LNCAP (cell line): ENCODE measurements at regions not wholly inside any gene's neighbourhood (a gene's known extent, or its start where the extent isn't known, plus 50 kb on each side); places are given as distances from the start of the nearest gene placed in this dataset.

Experiments
- TF ChIP-seq, protein P1 (sequence below): fragments of 450-650 bp; IDR thresholded peaks from 2 replicates; pipeline ENCODE4 v1.5.1; 2017; ENCODE audit warnings: mild to moderate bottlenecking

- TF ChIP-seq, protein P1, sequence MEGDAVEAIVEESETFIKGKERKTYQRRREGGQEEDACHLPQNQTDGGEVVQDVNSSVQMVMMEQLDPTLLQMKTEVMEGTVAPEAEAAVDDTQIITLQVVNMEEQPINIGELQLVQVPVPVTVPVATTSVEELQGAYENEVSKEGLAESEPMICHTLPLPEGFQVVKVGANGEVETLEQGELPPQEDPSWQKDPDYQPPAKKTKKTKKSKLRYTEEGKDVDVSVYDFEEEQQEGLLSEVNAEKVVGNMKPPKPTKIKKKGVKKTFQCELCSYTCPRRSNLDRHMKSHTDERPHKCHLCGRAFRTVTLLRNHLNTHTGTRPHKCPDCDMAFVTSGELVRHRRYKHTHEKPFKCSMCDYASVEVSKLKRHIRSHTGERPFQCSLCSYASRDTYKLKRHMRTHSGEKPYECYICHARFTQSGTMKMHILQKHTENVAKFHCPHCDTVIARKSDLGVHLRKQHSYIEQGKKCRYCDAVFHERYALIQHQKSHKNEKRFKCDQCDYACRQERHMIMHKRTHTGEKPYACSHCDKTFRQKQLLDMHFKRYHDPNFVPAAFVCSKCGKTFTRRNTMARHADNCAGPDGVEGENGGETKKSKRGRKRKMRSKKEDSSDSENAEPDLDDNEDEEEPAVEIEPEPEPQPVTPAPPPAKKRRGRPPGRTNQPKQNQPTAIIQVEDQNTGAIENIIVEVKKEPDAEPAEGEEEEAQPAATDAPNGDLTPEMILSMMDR = no peak
Measured at GRCh38 chr12:24255920-24256665, 306.6 kb upstream of the SOX5 start.

DNA sequence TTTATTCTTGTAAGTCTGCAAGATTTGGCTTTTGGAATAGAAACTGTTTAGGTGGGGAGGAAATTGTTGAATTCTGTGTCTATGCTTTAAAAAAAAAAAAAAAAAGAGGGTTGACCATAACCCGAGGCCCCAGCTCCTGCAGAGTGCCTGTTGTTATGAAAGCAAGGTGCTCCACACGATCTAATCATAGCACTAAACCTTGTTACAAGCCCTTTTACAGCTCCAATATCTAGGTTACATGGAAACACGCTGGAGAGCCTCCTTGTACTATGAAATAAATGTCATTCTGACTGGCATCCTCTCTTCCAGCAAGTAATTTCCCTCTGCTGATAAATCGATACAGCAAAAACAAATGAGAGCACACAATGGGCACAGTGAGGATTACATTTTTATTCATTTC lies 303.1 kb upstream of the SOX5 start:
- TF ChIP-seq, protein P1 = no peak

DNA sequence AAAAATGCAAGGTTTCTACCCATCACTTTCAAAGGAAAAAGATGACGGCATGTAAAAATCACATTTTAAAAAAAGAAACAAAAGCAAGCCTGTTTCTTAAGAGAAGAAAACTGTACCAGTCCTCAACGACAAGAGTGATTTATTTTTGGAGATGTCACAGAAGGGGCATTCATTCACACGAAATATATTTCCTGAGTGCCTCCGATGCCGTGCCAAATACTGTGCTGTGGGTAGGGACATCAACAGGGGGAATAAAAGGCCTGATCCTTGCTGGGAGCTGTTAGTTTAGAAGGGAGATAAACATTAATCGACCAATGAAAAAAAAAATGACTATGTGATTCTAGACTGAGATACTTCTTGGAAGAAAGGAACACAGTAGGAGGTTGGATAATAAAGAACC lies 297.5 kb upstream of the SOX5 start:
- TF ChIP-seq, protein P1 = no peak

GRCh38 chr12:24246376-24246775 lies 296.9 kb upstream of the SOX5 start:
- TF ChIP-seq, protein P1 = no peak

- TF ChIP-seq, protein P1 = no peak
Measured at GRCh38 chr12:24244801-24245200, 295.3 kb upstream of the SOX5 start.

DNA sequence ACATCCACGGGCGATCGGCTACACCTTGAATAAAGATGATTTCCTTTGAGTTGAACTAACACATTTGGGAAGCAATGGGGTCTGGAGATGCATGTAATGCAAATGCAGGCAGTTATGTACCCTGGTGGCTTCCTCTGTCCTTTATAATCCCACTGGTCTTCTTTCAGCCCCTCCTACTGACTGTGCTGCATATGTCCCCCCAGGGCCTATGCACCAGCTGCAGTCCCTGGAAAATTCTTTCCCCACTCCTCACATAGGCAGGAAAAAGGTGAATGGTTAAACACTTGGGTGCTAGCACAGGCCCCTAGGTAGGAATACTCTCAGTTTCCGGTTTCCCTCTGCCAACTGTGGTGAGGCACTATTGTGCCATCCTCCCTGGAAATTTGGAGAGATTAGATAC lies 294.8 kb upstream of the SOX5 start:
- TF ChIP-seq, protein P1 = no peak

- TF ChIP-seq, protein P1 = no peak
Measured at GRCh38 chr12:24240707-24241106, 291.2 kb upstream of the SOX5 start.
